ENCODE measurements at regions not wholly inside any gene's neighbourhood (a gene's known extent, or its start where the extent isn't known, plus 50 kb on each side); places are given as distances from the start of the nearest gene placed in this dataset.

- no peak overlapping the region for H3K4me3 ChIP-seq
- no peak for TF ChIP-seq POLR2A (IDR thresholded peaks at IDR 0.05)
- TF ChIP-seq, protein P1, sequence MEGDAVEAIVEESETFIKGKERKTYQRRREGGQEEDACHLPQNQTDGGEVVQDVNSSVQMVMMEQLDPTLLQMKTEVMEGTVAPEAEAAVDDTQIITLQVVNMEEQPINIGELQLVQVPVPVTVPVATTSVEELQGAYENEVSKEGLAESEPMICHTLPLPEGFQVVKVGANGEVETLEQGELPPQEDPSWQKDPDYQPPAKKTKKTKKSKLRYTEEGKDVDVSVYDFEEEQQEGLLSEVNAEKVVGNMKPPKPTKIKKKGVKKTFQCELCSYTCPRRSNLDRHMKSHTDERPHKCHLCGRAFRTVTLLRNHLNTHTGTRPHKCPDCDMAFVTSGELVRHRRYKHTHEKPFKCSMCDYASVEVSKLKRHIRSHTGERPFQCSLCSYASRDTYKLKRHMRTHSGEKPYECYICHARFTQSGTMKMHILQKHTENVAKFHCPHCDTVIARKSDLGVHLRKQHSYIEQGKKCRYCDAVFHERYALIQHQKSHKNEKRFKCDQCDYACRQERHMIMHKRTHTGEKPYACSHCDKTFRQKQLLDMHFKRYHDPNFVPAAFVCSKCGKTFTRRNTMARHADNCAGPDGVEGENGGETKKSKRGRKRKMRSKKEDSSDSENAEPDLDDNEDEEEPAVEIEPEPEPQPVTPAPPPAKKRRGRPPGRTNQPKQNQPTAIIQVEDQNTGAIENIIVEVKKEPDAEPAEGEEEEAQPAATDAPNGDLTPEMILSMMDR (IDR thresholded peaks at IDR 0.05), result no peak
- no peak overlapping the region for H3K27ac ChIP-seq
- intact Hi-C loops (cut with DNase I; ENCODE audit: low total_unique reads), result no loop called here
- H3K9me3 ChIP-seq, result no peaks in the 10 kb centered on the region
- DNase-seq, result no peak
- H3K4me1 ChIP-seq, result no peaks in the 10 kb centered on the region
- H3K27me3 ChIP-seq, result no peaks in the 10 kb centered on the region
- H3K36me3 ChIP-seq (ENCODE audit: low read depth, missing control alignments), result no peaks in the 10 kb centered on the region
- WGBS, 2 donors, result 86% methylated on average over 1 of the region's 1 CpG
Measured at GRCh38 chr5:29157975-29158374, 2035.5 kb upstream of the CDH6 start.

- Histone ChIP-seq H3K36me3 (ENCODE audit: low read depth, missing control alignments) (no peaks in the 10 kb centered on the region), H3K27me3 (no peaks in the 10 kb centered on the region), H3K4me1 (no peaks in the 10 kb centered on the region), H3K4me3 (no peak overlapping the region), H3K9me3 (no peaks in the 10 kb centered on the region), H3K27ac (no peak overlapping the region)
- intact Hi-C loops (cut with DNase I; ENCODE audit: low total_unique reads), result no loop called here
- 64 to 69% methylated on average over 2 of the region's 2 CpGs for WGBS, 2 donors
- no peak for DNase-seq
- no peak for TF ChIP-seq POLR2A (IDR thresholded peaks at IDR 0.05)
- TF ChIP-seq, protein P1 (IDR thresholded peaks at IDR 0.05), result no peak
Measured at GRCh38 chr5:29150840-29151239, 2042.6 kb upstream of the CDH6 start.

DNA sequence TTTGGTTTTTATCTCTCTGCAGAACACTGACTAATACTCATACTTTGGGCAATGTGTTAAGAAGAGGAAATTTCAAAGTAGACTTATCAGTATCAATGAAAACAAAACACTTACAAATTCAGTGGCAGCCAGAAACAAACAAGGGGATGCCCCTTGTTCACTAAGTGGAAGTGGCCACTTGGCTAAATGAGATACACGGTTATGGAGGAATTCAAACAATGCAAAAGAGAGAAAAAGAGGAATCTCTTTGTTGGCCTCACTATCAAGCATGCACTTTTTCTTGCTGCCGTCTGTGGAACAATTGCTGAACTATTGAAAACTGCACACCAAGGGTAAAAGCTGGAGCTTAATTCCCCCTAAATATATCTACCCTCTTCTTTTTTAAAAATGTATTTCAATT is 2044.9 kb upstream of the CDH6 start:
- Histone ChIP-seq H3K27me3 (no peaks in the 10 kb centered on the region), H3K9me3 (no peaks in the 10 kb centered on the region), H3K4me1 (no peaks in the 10 kb centered on the region), H3K4me3 (no peak overlapping the region), H3K36me3 (ENCODE audit: low read depth, missing control alignments) (no peaks in the 10 kb centered on the region), H3K27ac (no peak overlapping the region)
- intact Hi-C loops (cut with DNase I; ENCODE audit: low total_unique reads), result no loop called here
- no peak for TF ChIP-seq POLR2A (IDR thresholded peaks at IDR 0.05)
- TF ChIP-seq, protein P1 (IDR thresholded peaks at IDR 0.05), result no peak
- DNase-seq, result no peak
- WGBS, 2 donors, result 57 to 61% methylated on average over 2 of the region's 2 CpGs

- no peaks in the 10 kb centered on the region for H3K27me3 ChIP-seq
- no peak overlapping the region for H3K27ac ChIP-seq
- H3K36me3 ChIP-seq (ENCODE audit: low read depth, missing control alignments), result no peaks in the 10 kb centered on the region
- no peak overlapping the region for H3K4me3 ChIP-seq
- intact Hi-C loops (cut with DNase I; ENCODE audit: low total_unique reads), result no loop called here
- no peaks in the 10 kb centered on the region for H3K4me1 ChIP-seq
- no peak for DNase-seq
- TF ChIP-seq, protein P1 (IDR thresholded peaks at IDR 0.05), result no peak
- no peak for TF ChIP-seq POLR2A (IDR thresholded peaks at IDR 0.05)
- no peaks in the 10 kb centered on the region for H3K9me3 ChIP-seq
- 89 to 92% methylated on average over 3 of the region's 3 CpGs for WGBS, 2 donors
Measured at GRCh38 chr5:29148073-29148472, 2045.4 kb upstream of the CDH6 start.

DNA sequence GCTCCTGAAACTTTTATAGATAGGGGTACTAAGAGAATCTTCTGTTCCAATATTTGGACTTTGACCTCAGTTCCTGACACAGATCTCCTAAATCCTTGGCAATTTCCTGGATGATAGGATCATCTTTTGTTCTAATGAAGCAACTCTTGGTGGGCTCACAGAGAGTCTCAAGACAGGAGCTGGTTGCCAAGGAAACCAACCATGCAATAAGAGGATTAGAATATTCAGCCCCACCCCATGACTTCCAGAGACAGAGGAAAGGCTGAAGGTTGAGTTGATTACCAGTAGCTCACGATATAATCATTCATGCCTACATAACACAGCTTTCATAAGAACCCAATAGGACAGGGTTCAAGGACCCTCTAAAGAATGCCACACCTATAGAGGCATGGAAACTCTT is 2050.2 kb upstream of the CDH6 start:
- DNase-seq, result no peak
- TF ChIP-seq, protein P1 (IDR thresholded peaks at IDR 0.05), result no peak
- TF ChIP-seq POLR2A (IDR thresholded peaks at IDR 0.05), result no peak
- Histone ChIP-seq H3K36me3 (ENCODE audit: low read depth, missing control alignments) (no peaks in the 10 kb centered on the region), H3K27ac (no peak overlapping the region), H3K4me1 (no peaks in the 10 kb centered on the region), H3K27me3 (no peaks in the 10 kb centered on the region), H3K9me3 (no peaks in the 10 kb centered on the region), H3K4me3 (no peak overlapping the region)
- 67 to 78% methylated on average over 1 of the region's 1 CpG for WGBS, 2 donors
- intact Hi-C loops (cut with DNase I; ENCODE audit: low total_unique reads), result no loop called here

Data from testis (tissue), 2 donors.